ENCODE measurements at regions not wholly inside any gene's neighbourhood (a gene's known extent, or its start where the extent isn't known, plus 50 kb on each side); places are given as distances from the start of the nearest gene placed in this dataset.

GRCh38 chr6:126661646-126662045 lies 321.7 kb downstream of the CENPW start:
- TF ChIP-seq, protein P1, sequence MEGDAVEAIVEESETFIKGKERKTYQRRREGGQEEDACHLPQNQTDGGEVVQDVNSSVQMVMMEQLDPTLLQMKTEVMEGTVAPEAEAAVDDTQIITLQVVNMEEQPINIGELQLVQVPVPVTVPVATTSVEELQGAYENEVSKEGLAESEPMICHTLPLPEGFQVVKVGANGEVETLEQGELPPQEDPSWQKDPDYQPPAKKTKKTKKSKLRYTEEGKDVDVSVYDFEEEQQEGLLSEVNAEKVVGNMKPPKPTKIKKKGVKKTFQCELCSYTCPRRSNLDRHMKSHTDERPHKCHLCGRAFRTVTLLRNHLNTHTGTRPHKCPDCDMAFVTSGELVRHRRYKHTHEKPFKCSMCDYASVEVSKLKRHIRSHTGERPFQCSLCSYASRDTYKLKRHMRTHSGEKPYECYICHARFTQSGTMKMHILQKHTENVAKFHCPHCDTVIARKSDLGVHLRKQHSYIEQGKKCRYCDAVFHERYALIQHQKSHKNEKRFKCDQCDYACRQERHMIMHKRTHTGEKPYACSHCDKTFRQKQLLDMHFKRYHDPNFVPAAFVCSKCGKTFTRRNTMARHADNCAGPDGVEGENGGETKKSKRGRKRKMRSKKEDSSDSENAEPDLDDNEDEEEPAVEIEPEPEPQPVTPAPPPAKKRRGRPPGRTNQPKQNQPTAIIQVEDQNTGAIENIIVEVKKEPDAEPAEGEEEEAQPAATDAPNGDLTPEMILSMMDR (IDR thresholded peaks at IDR 0.05), result no peak
- TF ChIP-seq EP300 (IDR thresholded peaks at IDR 0.05), result no peak
